ENCODE measurements at regions not wholly inside any gene's neighbourhood (a gene's known extent, or its start where the extent isn't known, plus 50 kb on each side); places are given as distances from the start of the nearest gene placed in this dataset.

GRCh38 chr2:23207871-23208270 lies 177.1 kb upstream of the KLHL29 start:
- TF ChIP-seq, protein P1, sequence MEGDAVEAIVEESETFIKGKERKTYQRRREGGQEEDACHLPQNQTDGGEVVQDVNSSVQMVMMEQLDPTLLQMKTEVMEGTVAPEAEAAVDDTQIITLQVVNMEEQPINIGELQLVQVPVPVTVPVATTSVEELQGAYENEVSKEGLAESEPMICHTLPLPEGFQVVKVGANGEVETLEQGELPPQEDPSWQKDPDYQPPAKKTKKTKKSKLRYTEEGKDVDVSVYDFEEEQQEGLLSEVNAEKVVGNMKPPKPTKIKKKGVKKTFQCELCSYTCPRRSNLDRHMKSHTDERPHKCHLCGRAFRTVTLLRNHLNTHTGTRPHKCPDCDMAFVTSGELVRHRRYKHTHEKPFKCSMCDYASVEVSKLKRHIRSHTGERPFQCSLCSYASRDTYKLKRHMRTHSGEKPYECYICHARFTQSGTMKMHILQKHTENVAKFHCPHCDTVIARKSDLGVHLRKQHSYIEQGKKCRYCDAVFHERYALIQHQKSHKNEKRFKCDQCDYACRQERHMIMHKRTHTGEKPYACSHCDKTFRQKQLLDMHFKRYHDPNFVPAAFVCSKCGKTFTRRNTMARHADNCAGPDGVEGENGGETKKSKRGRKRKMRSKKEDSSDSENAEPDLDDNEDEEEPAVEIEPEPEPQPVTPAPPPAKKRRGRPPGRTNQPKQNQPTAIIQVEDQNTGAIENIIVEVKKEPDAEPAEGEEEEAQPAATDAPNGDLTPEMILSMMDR (conservative IDR thresholded peaks at IDR 0.05; ENCODE audit: low read depth, low read length), result no peak
- TF ChIP-seq POLR2A (IDR thresholded peaks at IDR 0.05; ENCODE audit: low read depth, low read length) (no peak), MAFK (IDR thresholded peaks at IDR 0.05; ENCODE audit: low read depth, low read length) (no peak), MXI1 (IDR thresholded peaks at IDR 0.05; ENCODE audit: borderline replicate concordance, low read depth, low read length) (no peak)

Measured in IMR-90 (cell line).